Jurkat, Clone E6-1 (cell line): ENCODE measurements at regions not wholly inside any gene's neighbourhood (a gene's known extent, or its start where the extent isn't known, plus 50 kb on each side); places are given as distances from the start of the nearest gene placed in this dataset.

Experiments used
- DNase-seq: peaks from one replicate; pipeline ENCODE4 v3.0.0-alpha.2; 2011; ENCODE audit warnings: low read depth, low spot score
- H3K4me3 ChIP-seq: 2 replicates; pipeline ENCODE4 v1.5.1; 2011; ENCODE audit warnings: mild to moderate bottlenecking, low read length, control low read depth, moderate library complexity

GRCh38 chr13:109483284-109483683 lies 303.1 kb downstream of the IRS2 start:
- H3K4me3 ChIP-seq: no peak overlapping the region
- no peak for DNase-seq

- H3K4me3 ChIP-seq: no peak overlapping the region
- DNase-seq: no peak
Measured at GRCh38 chr13:109481040-109481439, 305.3 kb downstream of the IRS2 start.

- DNase-seq: no peak
- no peak overlapping the region for H3K4me3 ChIP-seq
Measured at GRCh38 chr13:109480011-109480955, 306.1 kb downstream of the IRS2 start.

- H3K4me3 ChIP-seq: no peak overlapping the region
- no peak for DNase-seq
Measured at GRCh38 chr13:109479534-109479933, 306.8 kb downstream of the IRS2 start.

GRCh38 chr13:109476001-109476400 lies 310.4 kb downstream of the IRS2 start:
- DNase-seq: no peak
- no peak overlapping the region for H3K4me3 ChIP-seq

- no peak overlapping the region for H3K4me3 ChIP-seq
- no peak for DNase-seq
Measured at GRCh38 chr13:109468123-109468522, 318.3 kb downstream of the IRS2 start.

- H3K4me3 ChIP-seq: no peak overlapping the region
- no peak for DNase-seq
Measured at GRCh38 chr13:109465148-109465547, 321.2 kb downstream of the IRS2 start.

GRCh38 chr13:109454167-109454917 lies 332.0 kb downstream of the IRS2 start:
- no peak overlapping the region for H3K4me3 ChIP-seq
- no peak for DNase-seq

- H3K4me3 ChIP-seq: no peak overlapping the region
- no peak for DNase-seq
Measured at GRCh38 chr13:109451726-109452125, 334.7 kb downstream of the IRS2 start.

GRCh38 chr13:109448629-109449028 lies 337.8 kb downstream of the IRS2 start:
- H3K4me3 ChIP-seq: no peak overlapping the region
- DNase-seq: no peak

GRCh38 chr13:109447667-109448066 lies 338.7 kb downstream of the IRS2 start:
- DNase-seq: no peak
- H3K4me3 ChIP-seq: no peak overlapping the region

- H3K4me3 ChIP-seq: no peak overlapping the region
Measured at GRCh38 chr13:109440320-109440719, 346.1 kb downstream of the IRS2 start.

GRCh38 chr13:109439813-109440212 lies 346.6 kb downstream of the IRS2 start:
- no peak overlapping the region for H3K4me3 ChIP-seq
- no peak for DNase-seq

More at GRCh38 chr13:109440320-109440719, 346.1 kb downstream of the IRS2 start:
- no peak for DNase-seq

GRCh38 chr13:109436841-109437240 lies 349.5 kb downstream of the IRS2 start:
- no peak for DNase-seq
- H3K4me3 ChIP-seq: no peak overlapping the region

- no peak overlapping the region for H3K4me3 ChIP-seq
- DNase-seq: no peak
Measured at GRCh38 chr13:109436055-109436622, 350.2 kb downstream of the IRS2 start.

- no peak overlapping the region for H3K4me3 ChIP-seq
Measured at GRCh38 chr13:109431217-109431616, 355.2 kb downstream of the IRS2 start.

GRCh38 chr13:109428146-109428545 lies 358.2 kb downstream of the IRS2 start:
- no peak for DNase-seq
- no peak overlapping the region for H3K4me3 ChIP-seq

More at GRCh38 chr13:109431217-109431616, 355.2 kb downstream of the IRS2 start:
- DNase-seq: no peak

GRCh38 chr13:109427695-109428094 lies 358.7 kb downstream of the IRS2 start:
- H3K4me3 ChIP-seq: no peak overlapping the region
- DNase-seq: no peak

- no peak overlapping the region for H3K4me3 ChIP-seq
- no peak for DNase-seq
Measured at GRCh38 chr13:109427148-109427547, 359.2 kb downstream of the IRS2 start.

- H3K4me3 ChIP-seq: no peak overlapping the region
- DNase-seq: no peak
Measured at GRCh38 chr13:109426690-109426990, 359.7 kb downstream of the IRS2 start.
